CD4-positive, alpha-beta memory T cell (primary cell): ENCODE measurements at regions not wholly inside any gene's neighbourhood (a gene's known extent, or its start where the extent isn't known, plus 50 kb on each side); places are given as distances from the start of the nearest gene placed in this dataset.

Experiments used
- CTCF ChIA-PET: fragments of 350-600 bp; sonication (Branson Sonifier 250); formaldehyde crosslinking; loops from one replicate; lab custom pipeline; 2021; ENCODE audit warnings: inconsistent platforms; ENCODE audit not compliant: partially characterized antibody; lab: Charles Lee
- POLR2A ChIA-PET: fragments of 350-600 bp; sonication (Branson Sonifier 250); formaldehyde crosslinking; loops from one replicate; lab custom pipeline; 2021; ENCODE audit not compliant: partially characterized antibody; lab: Charles Lee
- DNase-seq, 5 donors: peaks; one replicate each; pipeline versions ENCODE4 v3.0.0 to v3.0.0-alpha.2; 2020 to 2022; ENCODE audit warnings: mixed read lengths in 1 of 5
- H3K27ac ChIP-seq: one replicate; pipeline ENCODE4 v1.7.0; 2013; ENCODE audit warnings: low read depth, low read length
- H3K27me3 ChIP-seq: 2 replicates; pipeline ENCODE4 v1.7.0; 2013; ENCODE audit warnings: mild to moderate bottlenecking, low read length, moderate library complexity; ENCODE audit not compliant: insufficient read depth
- H3K36me3 ChIP-seq: 2 replicates; pipeline ENCODE4 v1.7.0; 2013; ENCODE audit warnings: mild to moderate bottlenecking, low read length, moderate library complexity; ENCODE audit not compliant: insufficient read depth
- H3K4me1 ChIP-seq: 2 replicates; pipeline ENCODE4 v1.7.0; 2013; ENCODE audit warnings: mild to moderate bottlenecking, low read length, moderate library complexity; ENCODE audit not compliant: insufficient read depth
- H3K4me3 ChIP-seq, 2 donors: one replicate each; pipeline ENCODE4 v1.7.0; 2013; ENCODE audit warnings: low read length in 2 of 2, mild to moderate bottlenecking in 1 of 2
- H3K9me3 ChIP-seq, 2 donors: one replicate each; pipeline ENCODE4 v1.7.0; 2013; ENCODE audit warnings: low read length in 2 of 2, control low read depth in 1 of 2; ENCODE audit not compliant: control insufficient read depth in 1 of 2
- H3K27ac Mint-ChIP-seq, 7 donors: one replicate each; pipeline ENCODE4 v1.8.0; 2020 to 2021; ENCODE audit warnings: mixed read lengths in 7 of 7, mild to moderate bottlenecking in 6 of 7, inconsistent platforms in 3 of 7, moderate library complexity in 3 of 7
- H3K27me3 Mint-ChIP-seq, 2 donors: one replicate each; pipeline ENCODE4 v1.8.0; 2020 to 2021; ENCODE audit warnings: mixed read lengths in 2 of 2
- H3K36me3 Mint-ChIP-seq, 2 donors: one replicate each; pipeline ENCODE4 v1.8.0; 2020 to 2021; ENCODE audit warnings: mixed read lengths in 2 of 2, inconsistent platforms in 1 of 2, mild to moderate bottlenecking in 1 of 2
- H3K4me1 Mint-ChIP-seq, 4 donors: one replicate each; pipeline ENCODE4 v1.8.0; 2020 to 2021; ENCODE audit warnings: mixed read lengths in 4 of 4, mild to moderate bottlenecking in 1 of 4
- H3K4me3 Mint-ChIP-seq, 8 donors: one replicate each; pipeline ENCODE4 v1.8.0; 2020 to 2021; ENCODE audit warnings: mixed read lengths in 8 of 8, mild to moderate bottlenecking in 7 of 8, moderate library complexity in 6 of 8, inconsistent platforms in 3 of 8
- H3K9me3 Mint-ChIP-seq, 8 donors: one replicate each; pipeline ENCODE4 v1.8.0; 2020 to 2021; ENCODE audit warnings: mixed read lengths in 8 of 8, mild to moderate bottlenecking in 5 of 8, inconsistent platforms in 3 of 8, moderate library complexity in 1 of 8
- intact Hi-C: fragments of 100-400 bp; cut with micrococcal nuclease; formaldehyde crosslinking; loops from one replicate; pipeline ENCODE4 v1.15.1; 2023

- H3K36me3 ChIP-seq = no peaks in the 10 kb centered on the region
- CTCF ChIA-PET = no interaction called here
- no peak overlapping the region for H3K27ac Mint-ChIP-seq
- no peaks in the 10 kb centered on the region for H3K4me1 ChIP-seq
- H3K9me3 ChIP-seq = peaks cover 0 to 9% of the 10 kb centered on the region in 2 donors
- intact Hi-C loops = no loop called here
- H3K36me3 Mint-ChIP-seq = no peaks in the 10 kb centered on the region
- POLR2A ChIA-PET = no interaction called here
- H3K4me3 Mint-ChIP-seq = no peak overlapping the region
- no peak for DNase-seq
- peaks cover 0 to 31% (median 16%) of the 10 kb centered on the region in 8 donors for H3K9me3 Mint-ChIP-seq
- no peak overlapping the region for H3K27ac ChIP-seq
- no peaks in the 10 kb centered on the region for H3K4me1 Mint-ChIP-seq
- H3K27me3 Mint-ChIP-seq = no peaks in the 10 kb centered on the region
- H3K4me3 ChIP-seq = no peak overlapping the region
- H3K27me3 ChIP-seq = no peaks in the 10 kb centered on the region
These were observed 693.0 kb upstream of the CADM2 start for GRCh38 chr3:84265768-84266167.

DNA sequence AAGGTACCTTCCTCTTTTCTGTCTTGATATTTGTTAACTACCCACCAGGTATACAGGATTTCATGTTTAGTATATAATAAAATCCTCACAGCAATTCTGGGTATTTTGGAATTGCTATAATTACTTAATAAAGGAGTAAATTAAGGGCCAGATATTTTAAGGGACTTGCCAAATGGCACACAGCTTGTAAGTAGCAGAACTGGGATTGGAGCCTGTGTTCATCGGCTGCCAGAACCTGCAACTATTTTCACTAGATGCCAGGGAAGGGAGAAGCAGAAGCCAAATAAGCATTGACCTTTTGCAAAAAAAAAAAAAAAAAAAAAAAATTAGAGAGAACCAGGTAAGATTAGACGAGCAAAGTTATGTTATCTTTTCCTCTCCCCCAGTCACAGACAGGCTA is 683.3 kb upstream of the CADM2 start:
- Mint-ChIP-seq H3K36me3 (no peaks in the 10 kb centered on the region), H3K4me1 (no peaks in the 10 kb centered on the region), H3K9me3 (peaks cover 0 to 13% (median 2%) of the 10 kb centered on the region in 8 donors), H3K27ac (no peak overlapping the region), H3K27me3 (no peaks in the 10 kb centered on the region), H3K4me3 (no peak overlapping the region)
- POLR2A ChIA-PET = no interaction called here
- intact Hi-C loops = no loop called here
- Histone ChIP-seq H3K27ac (no peak overlapping the region), H3K36me3 (no peaks in the 10 kb centered on the region), H3K9me3 (peaks cover 0 to 4% of the 10 kb centered on the region in 2 donors), H3K4me3 (no peak overlapping the region), H3K4me1 (no peaks in the 10 kb centered on the region), H3K27me3 (no peaks in the 10 kb centered on the region)
- CTCF ChIA-PET = no interaction called here
- no peak for DNase-seq

GRCh38 chr3:84277562-84278224 is 681.1 kb upstream of the CADM2 start:
- no peak overlapping the region for H3K4me3 ChIP-seq
- Mint-ChIP-seq H3K27ac (no peak overlapping the region), H3K36me3 (no peaks in the 10 kb centered on the region), H3K4me1 (no peaks in the 10 kb centered on the region), H3K27me3 (no peaks in the 10 kb centered on the region), H3K9me3 (peaks cover 0 to 12% (median 3%) of the 10 kb centered on the region in 8 donors), H3K4me3 (no peak overlapping the region)
- CTCF ChIA-PET = no interaction called here
- no peaks in the 10 kb centered on the region for H3K27me3 ChIP-seq
- no peak for DNase-seq
- POLR2A ChIA-PET = no interaction called here
- H3K27ac ChIP-seq = no peak overlapping the region
- intact Hi-C loops = no loop called here
- no peaks in the 10 kb centered on the region for H3K36me3 ChIP-seq
- H3K4me1 ChIP-seq = no peaks in the 10 kb centered on the region
- peaks cover 0 to 4% of the 10 kb centered on the region in 2 donors for H3K9me3 ChIP-seq

GRCh38 chr3:84292128-84292527 is 666.7 kb upstream of the CADM2 start:
- no peaks in the 10 kb centered on the region for H3K36me3 ChIP-seq
- no peak for DNase-seq
- Mint-ChIP-seq H3K27ac (no peak overlapping the region), H3K9me3 (peaks cover 3 to 31% (median 6%) of the 10 kb centered on the region in 8 donors), H3K4me1 (no peaks in the 10 kb centered on the region), H3K36me3 (no peaks in the 10 kb centered on the region), H3K27me3 (no peaks in the 10 kb centered on the region), H3K4me3 (no peak overlapping the region)
- H3K4me1 ChIP-seq = no peaks in the 10 kb centered on the region
- H3K9me3 ChIP-seq = peaks cover 0 to 3% of the 10 kb centered on the region in 2 donors
- H3K4me3 ChIP-seq = no peak overlapping the region
- no peak overlapping the region for H3K27ac ChIP-seq
- H3K27me3 ChIP-seq = no peaks in the 10 kb centered on the region
- CTCF ChIA-PET = no interaction called here
- POLR2A ChIA-PET = no interaction called here
- intact Hi-C loops = no loop called here

DNA sequence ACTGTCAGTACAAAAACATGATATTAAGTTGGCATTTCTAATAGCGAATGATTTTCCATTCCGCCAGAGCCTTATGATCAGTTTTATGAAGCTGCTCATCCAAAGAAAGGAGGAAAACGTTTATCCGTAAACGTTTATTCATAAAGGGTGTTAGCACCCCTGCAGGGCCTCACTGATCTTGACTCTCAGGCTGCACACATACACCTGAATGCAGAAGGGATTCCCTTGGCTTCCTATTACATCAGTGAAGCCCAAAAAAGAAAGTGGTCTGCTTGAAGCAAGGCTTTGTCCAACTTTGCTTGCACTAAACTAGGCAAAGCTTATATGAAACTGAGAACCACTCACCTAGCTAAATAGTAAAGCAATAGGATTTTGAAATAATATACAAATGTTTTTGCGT is 659.5 kb upstream of the CADM2 start:
- peaks cover 0 to 7% (median 2%) of the 10 kb centered on the region in 8 donors for H3K9me3 Mint-ChIP-seq
- no peaks in the 10 kb centered on the region for H3K36me3 Mint-ChIP-seq
- H3K9me3 ChIP-seq = no peaks in the 10 kb centered on the region
- H3K36me3 ChIP-seq = no peaks in the 10 kb centered on the region
- H3K27ac Mint-ChIP-seq = no peak overlapping the region
- H3K4me1 ChIP-seq = no peaks in the 10 kb centered on the region
- H3K4me3 Mint-ChIP-seq = no peak overlapping the region
- H3K27ac ChIP-seq = no peak overlapping the region
- no peaks in the 10 kb centered on the region for H3K27me3 Mint-ChIP-seq
- H3K4me1 Mint-ChIP-seq = no peaks in the 10 kb centered on the region
- ChIA-PET CTCF (no interaction called here), POLR2A (no interaction called here)
- H3K4me3 ChIP-seq = no peak overlapping the region
- no peak for DNase-seq
- intact Hi-C loops = no loop called here
- H3K27me3 ChIP-seq = no peaks in the 10 kb centered on the region

- POLR2A ChIA-PET = no interaction called here
- Histone ChIP-seq H3K27ac (no peak overlapping the region), H3K9me3 (no peaks in the 10 kb centered on the region), H3K4me3 (no peak overlapping the region), H3K4me1 (no peaks in the 10 kb centered on the region), H3K36me3 (no peaks in the 10 kb centered on the region), H3K27me3 (no peaks in the 10 kb centered on the region)
- no peaks in the 10 kb centered on the region for H3K27me3 Mint-ChIP-seq
- intact Hi-C loops = no loop called here
- CTCF ChIA-PET = no interaction called here
- peaks cover 0 to 8% (median 2%) of the 10 kb centered on the region in 8 donors for H3K9me3 Mint-ChIP-seq
- no peak overlapping the region for H3K4me3 Mint-ChIP-seq
- no peak for DNase-seq
- no peaks in the 10 kb centered on the region for H3K4me1 Mint-ChIP-seq
- H3K27ac Mint-ChIP-seq = no peak overlapping the region
- H3K36me3 Mint-ChIP-seq = no peaks in the 10 kb centered on the region
These were observed 654.6 kb upstream of the CADM2 start for GRCh38 chr3:84304214-84304613.

DNA sequence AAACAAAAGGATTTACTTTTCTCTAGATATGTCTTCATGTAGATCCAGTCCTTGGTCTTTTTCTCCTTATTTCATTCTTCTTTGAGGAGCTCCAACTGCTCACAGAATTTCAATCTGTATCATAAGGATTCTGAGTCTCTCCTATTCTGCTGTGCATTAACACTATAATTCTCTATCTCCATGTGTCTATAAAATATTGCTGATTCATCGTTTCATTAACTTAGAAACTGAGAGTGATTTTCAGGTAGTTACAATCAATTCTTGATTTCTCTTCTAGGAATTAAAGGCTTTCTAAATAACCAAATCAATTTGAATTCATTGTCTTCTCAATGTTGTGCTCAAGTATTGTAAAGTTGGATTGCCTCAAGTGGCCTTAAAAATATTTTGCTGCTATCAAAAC is 651.5 kb upstream of the CADM2 start:
- intact Hi-C loops = no loop called here
- no peaks in the 10 kb centered on the region for H3K4me1 ChIP-seq
- H3K36me3 ChIP-seq = no peaks in the 10 kb centered on the region
- ChIA-PET POLR2A (no interaction called here), CTCF (no interaction called here)
- no peak overlapping the region for H3K4me3 ChIP-seq
- Mint-ChIP-seq H3K36me3 (no peaks in the 10 kb centered on the region), H3K9me3 (peaks cover 0 to 7% (median under 1%) of the 10 kb centered on the region in 8 donors), H3K4me1 (no peaks in the 10 kb centered on the region), H3K4me3 (no peak overlapping the region), H3K27me3 (no peaks in the 10 kb centered on the region), H3K27ac (no peak overlapping the region)
- no peak for DNase-seq
- no peaks in the 10 kb centered on the region for H3K27me3 ChIP-seq
- peaks cover 0 to 3% of the 10 kb centered on the region in 2 donors for H3K9me3 ChIP-seq
- no peak overlapping the region for H3K27ac ChIP-seq
